H1 (cell line): ENCODE measurements at regions not wholly inside any gene's neighbourhood (a gene's known extent, or its start where the extent isn't known, plus 50 kb on each side); places are given as distances from the start of the nearest gene placed in this dataset.

Experiments used
- CTCF ChIA-PET: fragments of 300-600 bp; sonication (Branson Sonifier 250); formaldehyde crosslinking; loops from one replicate; lab custom pipeline; 2021; ENCODE audit not compliant: partially characterized antibody; lab: Charles Lee
- POLR2A ChIA-PET: fragments of 300-600 bp; sonication (Branson Sonifier 250); formaldehyde crosslinking; loops from one replicate; lab custom pipeline; 2021; ENCODE audit warnings: inconsistent platforms; ENCODE audit not compliant: partially characterized antibody; lab: Charles Lee
- DNase-seq, 2 experiments: peaks; one replicate each; pipeline versions ENCODE4 v3.0.0 to v3.0.0-alpha.2; 2010 to 2022; ENCODE audit warnings: low spot score in 2 of 2, low read depth in 1 of 2, mixed read lengths in 1 of 2
- FAIRE-seq: peaks from 2 replicates; lab custom pipeline; 2011; peaks lifted over from hg19 to GRCh38; lab: Jason Lieb, UNC
- H2AFZ ChIP-seq: 2 replicates; pipeline ENCODE4 v1.8.1; 2012; ENCODE audit warnings: low read length, inconsistent platforms
- H2AK5ac ChIP-seq: 2 replicates; pipeline ENCODE4 v1.6.1; 2013; ENCODE audit warnings: low read depth, low read length
- H2BK120ac ChIP-seq: replicated peaks from 2 replicates; pipeline ENCODE3; 2013; ENCODE audit warnings: low read depth, low read length, inconsistent platforms
- H2BK12ac ChIP-seq: 2 replicates; pipeline ENCODE4 v1.6.1; 2013; ENCODE audit warnings: low read depth, low read length
- H2BK15ac ChIP-seq: 2 replicates; pipeline ENCODE4 v1.6.1; 2013; ENCODE audit warnings: low read length
- H2BK20ac ChIP-seq: 2 replicates; pipeline ENCODE4 v1.6.1; 2013; ENCODE audit warnings: low read length
- H2BK5ac ChIP-seq: 2 replicates; pipeline ENCODE4 v1.6.1; 2013; ENCODE audit warnings: low read depth, low read length
- H3K14ac ChIP-seq: 2 replicates; pipeline ENCODE4 v1.6.1; 2013; ENCODE audit warnings: inconsistent platforms; ENCODE audit not compliant: insufficient read length
- H3K18ac ChIP-seq: 2 replicates; pipeline ENCODE4 v1.6.1; 2013; ENCODE audit warnings: low read length; ENCODE audit errors: extremely low read depth
- H3K23ac ChIP-seq: 2 replicates; pipeline ENCODE4 v1.6.1; 2013; ENCODE audit warnings: inconsistent platforms; ENCODE audit not compliant: insufficient read length
- H3K23me2 ChIP-seq: 2 replicates; pipeline ENCODE4 v1.6.1; 2013; ENCODE audit warnings: low read depth, low read length
- H3K27ac ChIP-seq: 2 replicates; pipeline ENCODE4 v1.6.1; 2011; ENCODE audit warnings: low read depth, low read length, inconsistent platforms
- H3K27me3 ChIP-seq, 4 experiments: replicated peaks in 1 of 4; 1 replicate in 1 of 4; 2 replicates in 3 of 4; pipeline versions ENCODE4 v1.6.1 to v1.8.1; 2011 to 2013; ENCODE audit warnings: low read length in 3 of 4, mild to moderate bottlenecking in 3 of 4, inconsistent platforms in 2 of 4, mixed read lengths in 2 of 4, moderate library complexity in 1 of 4; ENCODE audit not compliant: control insufficient read depth in 3 of 4, insufficient read depth in 3 of 4; ENCODE audit errors: extremely low read depth in 1 of 4
- H3K36me3 ChIP-seq, 4 experiments: 2 replicates each; pipeline versions ENCODE4 v1.6.1 to v1.8.1; 2011 to 2013; ENCODE audit warnings: mild to moderate bottlenecking in 4 of 4, low read length in 3 of 4, moderate library complexity in 2 of 4, control low read depth in 1 of 4, inconsistent platforms in 1 of 4; ENCODE audit not compliant: insufficient read depth in 4 of 4, control insufficient read depth in 2 of 4
- H3K4ac ChIP-seq: replicated peaks from 2 replicates; pipeline ENCODE3; 2013; ENCODE audit warnings: low read length, low read depth, mixed read lengths, inconsistent platforms; ENCODE audit not compliant: insufficient read length
- H3K4me1 ChIP-seq, 4 experiments: replicated peaks in 1 of 4; 1 replicate in 1 of 4; 2 replicates in 3 of 4; pipeline versions ENCODE4 v1.6.1 to v1.8.1; 2011 to 2013; ENCODE audit warnings: low read length in 3 of 4, inconsistent platforms in 2 of 4, mixed read lengths in 1 of 4; ENCODE audit not compliant: insufficient read depth in 4 of 4, control insufficient read depth in 3 of 4
- H3K4me2 ChIP-seq, 2 experiments: 2 replicates each; pipeline versions ENCODE4 v1.6.1 to v1.8.1; 2011 to 2013; ENCODE audit warnings: low read depth in 2 of 2, low read length in 2 of 2, control low read depth in 1 of 2, inconsistent platforms in 1 of 2, mild to moderate bottlenecking in 1 of 2; ENCODE audit not compliant: insufficient read depth in 1 of 2
- H3K4me3 ChIP-seq, 4 experiments: fragments of 200-600, 300-600 bp in 1 of 4; sonication (generic), shearing (Covaris generic), sonication (Bioruptor Twin) in 1 of 4; 2 replicates each; pipeline versions ENCODE4 v1.5.1 to v1.8.1; 2011 to 2016; ENCODE audit warnings: low read length in 4 of 4, low read depth in 3 of 4, control low read depth in 2 of 4, inconsistent platforms in 2 of 4, mild to moderate bottlenecking in 2 of 4, mixed read lengths in 1 of 4, moderate library complexity in 1 of 4; ENCODE audit not compliant: insufficient read depth in 2 of 4; ENCODE audit errors: extremely low read depth in 1 of 4
- H3K56ac ChIP-seq: replicated peaks from 2 replicates; pipeline ENCODE3; 2013; ENCODE audit warnings: low read depth, mild to moderate bottlenecking, mixed read lengths, low read length, inconsistent platforms; ENCODE audit not compliant: insufficient read length
- H3K79me1 ChIP-seq: 2 replicates; pipeline ENCODE4 v1.6.1; 2013; ENCODE audit warnings: low read depth, low read length, control low read depth
- H3K79me2 ChIP-seq, 2 experiments: 2 replicates each; pipeline versions ENCODE4 v1.6.1 to v1.8.1; 2012 to 2013; ENCODE audit warnings: low read length in 2 of 2, mild to moderate bottlenecking in 2 of 2, inconsistent platforms in 1 of 2; ENCODE audit not compliant: insufficient read depth in 2 of 2, control insufficient read depth in 1 of 2
- H3K9ac ChIP-seq, 4 experiments: replicated peaks in 1 of 4; 1 replicate in 1 of 4; 2 replicates in 3 of 4; pipeline versions ENCODE4 v1.6.1 to v1.8.1; 2011 to 2013; ENCODE audit warnings: low read depth in 3 of 4, low read length in 3 of 4, control low read depth in 2 of 4, mild to moderate bottlenecking in 2 of 4, moderate library complexity in 2 of 4, inconsistent platforms in 1 of 4; ENCODE audit errors: extremely low read depth in 1 of 4
- H3K9me3 ChIP-seq, 2 experiments: 2 replicates each; pipeline versions ENCODE4 v1.6.1 to v1.8.1; 2012 to 2013; ENCODE audit warnings: mild to moderate bottlenecking in 2 of 2, moderate library complexity in 2 of 2, control low read depth in 1 of 2, inconsistent platforms in 1 of 2, low read depth in 1 of 2, low read length in 1 of 2, mixed read lengths in 1 of 2; ENCODE audit not compliant: insufficient read depth in 2 of 2
- H4K20me1 ChIP-seq, 2 experiments: replicated peaks in 1 of 2; 2 replicates each; pipeline versions ENCODE3 to v1.8.1; 2011 to 2013; ENCODE audit warnings: inconsistent platforms in 2 of 2, low read length in 2 of 2, mild to moderate bottlenecking in 1 of 2; ENCODE audit not compliant: insufficient read depth in 2 of 2, control insufficient read depth in 1 of 2
- H4K5ac ChIP-seq: 2 replicates; pipeline ENCODE4 v1.6.1; 2013; ENCODE audit warnings: low read length, low read depth, mixed read lengths, inconsistent platforms; ENCODE audit not compliant: insufficient read length
- H4K8ac ChIP-seq: 2 replicates; pipeline ENCODE4 v1.8.0; 2013; ENCODE audit warnings: mild to moderate bottlenecking, moderate library complexity, low read length, inconsistent platforms; ENCODE audit not compliant: insufficient read depth; ENCODE audit errors: extremely low read depth
- H4K91ac ChIP-seq: replicated peaks from 2 replicates; pipeline ENCODE3; 2013; ENCODE audit warnings: low read length, mixed read lengths, inconsistent platforms; ENCODE audit not compliant: insufficient read length
- CREB1 ChIP-seq: IDR thresholded peaks from 2 replicates; pipeline ENCODE4 v1.6.1; 2012; ENCODE audit warnings: inconsistent platforms
- WGBS, 2 experiments: shearing (Covaris generic) in 1 of 2; methylation state at CpG; one replicate each; pipeline versions ENCODE4 v1.1.6 to v1.1.7; 2013 to 2015; ENCODE audit warnings: low lambda C conversion rate in 2 of 2, mixed read lengths in 2 of 2, inconsistent platforms in 1 of 2, low coverage in 1 of 2, missing lambda C conversion rate in 1 of 2; ENCODE audit not compliant: insufficient replicate concordance in 2 of 2, insufficient coverage in 1 of 2, insufficient read length in 1 of 2; ENCODE audit errors: extremely low coverage in 1 of 2, missing lambda C conversion rate in 1 of 2; 5-methylcytosine and 5-hydroxymethylcytosine counted together

- WGBS, 2 experiments = 84% methylated on average over 8 of the region's 8 CpGs; no CpG with 5 or more reads in 1 of the 2 experiments
- Histone ChIP-seq H3K56ac (no peak overlapping the region), H3K23me2 (no peaks in the 10 kb centered on the region), H2AFZ (no peak overlapping the region), H3K18ac (no peak overlapping the region), H4K8ac (no peak overlapping the region), H4K5ac (no peak overlapping the region), H3K9ac (no peak overlapping the region), H3K79me2 (no peaks in the 10 kb centered on the region), H2BK12ac (no peak overlapping the region), H3K27ac (no peak overlapping the region), H3K4me1 (no peaks in the 10 kb centered on the region), H3K79me1 (no peaks in the 10 kb centered on the region), H3K4ac (no peak overlapping the region), H3K4me3 (no peak overlapping the region), H3K23ac (no peak overlapping the region), H2BK5ac (no peak overlapping the region), H2BK15ac (no peak overlapping the region), H2AK5ac (no peak overlapping the region), H2BK120ac (no peak overlapping the region), H2BK20ac (no peak overlapping the region), H3K4me2 (no peak overlapping the region), H3K9me3 (no peaks in the 10 kb centered on the region), H4K20me1 (peaks cover 0 to 3% of the 10 kb centered on the region in 2 experiments), H3K14ac (no peak overlapping the region), H4K91ac (no peak overlapping the region), H3K36me3 (no peaks in the 10 kb centered on the region), H3K27me3 (no peaks in the 10 kb centered on the region; a peak in 1 of 7 replicates)
- DNase-seq (no peak), FAIRE-seq (no peak)
- ChIA-PET CTCF (interaction anchor here (0.7 to 1.1 kb wide), 3 partner anchors 34 to 549 kb away, joined by 3 to 6 read pairs (median 3); no protein-coding TSS in a partner anchor), POLR2A (no interaction called here)
- TF ChIP-seq CREB1 = no peak
These were observed 247.5 kb downstream of the MTERF1 start for GRCh38 chr7:91633013-91633441.
